ENCODE measurements at regions not wholly inside any gene's neighbourhood (a gene's known extent, or its start where the extent isn't known, plus 50 kb on each side); places are given as distances from the start of the nearest gene placed in this dataset.

DNA sequence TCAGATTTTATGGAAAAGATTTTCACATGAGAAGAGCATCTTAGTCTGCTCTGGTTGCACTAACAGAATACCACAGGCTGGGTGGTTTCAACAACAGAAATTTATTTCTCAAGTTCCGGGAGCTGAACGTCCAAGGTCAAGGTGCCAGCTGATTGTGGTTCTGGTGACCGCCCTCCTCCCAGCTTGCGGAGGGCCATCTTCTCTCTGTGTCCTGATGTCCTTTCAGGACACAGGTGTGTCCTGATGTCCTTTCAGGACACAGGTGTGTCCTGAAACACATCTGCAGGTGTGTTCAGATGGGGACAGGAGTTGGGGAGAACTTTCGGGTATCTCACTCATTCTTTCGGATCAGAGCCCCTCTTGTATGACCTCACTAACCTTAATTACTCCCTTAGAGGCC, 374.9 kb downstream of the SOX11 start:
- Histone ChIP-seq H3K4me3 (ENCODE audit: low read depth, low read length) (no peak overlapping the region), H3K9me3 (ENCODE audit: control insufficient read depth, insufficient read depth, low read depth, low read length) (no peaks in the 10 kb centered on the region), H3K27me3 (ENCODE audit: control insufficient read depth, insufficient read depth, low read length) (no peaks in the 10 kb centered on the region), H3K4me1 (ENCODE audit: control insufficient read depth, insufficient read depth, low read length) (peaks cover 9% of the 10 kb centered on the region), H3K9ac (ENCODE audit: low read length) (no peak overlapping the region), H3K27ac (ENCODE audit: low read depth, low read length) (no peak overlapping the region), H3K36me3 (ENCODE audit: control insufficient read depth, insufficient read depth, low read length) (no peaks in the 10 kb centered on the region)

DNA sequence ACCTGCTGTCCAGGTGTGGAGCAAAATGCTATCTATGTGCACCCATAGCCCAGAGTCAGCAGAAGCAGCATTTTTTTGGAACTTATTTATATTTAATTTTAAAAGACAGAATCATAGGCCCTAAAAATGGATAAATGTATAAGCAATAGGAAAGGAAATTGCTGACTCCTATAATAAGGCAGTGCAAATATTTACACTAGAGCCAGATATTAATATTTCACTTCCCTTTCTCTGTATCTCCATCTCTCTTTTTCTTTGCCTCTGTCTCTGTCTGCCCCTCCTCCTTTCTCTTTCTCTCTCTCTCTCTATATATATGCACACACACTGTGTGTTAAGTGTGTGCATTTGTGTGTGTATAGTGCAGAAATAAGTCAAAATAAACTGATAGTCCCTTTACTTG, 375.6 kb downstream of the SOX11 start:
- H3K9me3 ChIP-seq (ENCODE audit: control insufficient read depth, insufficient read depth, low read depth, low read length), result no peaks in the 10 kb centered on the region
- no peak overlapping the region for H3K9ac ChIP-seq (ENCODE audit: low read length)
- no peaks in the 10 kb centered on the region for H3K36me3 ChIP-seq (ENCODE audit: control insufficient read depth, insufficient read depth, low read length)
- H3K27me3 ChIP-seq (ENCODE audit: control insufficient read depth, insufficient read depth, low read length), result no peaks in the 10 kb centered on the region
- H3K27ac ChIP-seq (ENCODE audit: low read depth, low read length), result no peak overlapping the region
- peaks cover 16% of the 10 kb centered on the region for H3K4me1 ChIP-seq (ENCODE audit: control insufficient read depth, insufficient read depth, low read length)
- H3K4me3 ChIP-seq (ENCODE audit: low read depth, low read length), result no peak overlapping the region

GRCh38 chr2:6068429-6068828, 376.2 kb downstream of the SOX11 start:
- H3K27ac ChIP-seq (ENCODE audit: low read depth, low read length), result no peak overlapping the region
- no peaks in the 10 kb centered on the region for H3K9me3 ChIP-seq (ENCODE audit: control insufficient read depth, insufficient read depth, low read depth, low read length)
- H3K27me3 ChIP-seq (ENCODE audit: control insufficient read depth, insufficient read depth, low read length), result no peaks in the 10 kb centered on the region
- peaks cover 22% of the 10 kb centered on the region for H3K4me1 ChIP-seq (ENCODE audit: control insufficient read depth, insufficient read depth, low read length)
- no peak overlapping the region for H3K4me3 ChIP-seq (ENCODE audit: low read depth, low read length)
- H3K9ac ChIP-seq (ENCODE audit: low read length), result no peak overlapping the region
- H3K36me3 ChIP-seq (ENCODE audit: control insufficient read depth, insufficient read depth, low read length), result no peaks in the 10 kb centered on the region

GRCh38 chr2:6069381-6069780, 377.2 kb downstream of the SOX11 start:
- H3K4me3 ChIP-seq (ENCODE audit: low read depth, low read length), result no peak overlapping the region
- H3K27me3 ChIP-seq (ENCODE audit: control insufficient read depth, insufficient read depth, low read length), result no peaks in the 10 kb centered on the region
- no peak overlapping the region for H3K27ac ChIP-seq (ENCODE audit: low read depth, low read length)
- no peaks in the 10 kb centered on the region for H3K9me3 ChIP-seq (ENCODE audit: control insufficient read depth, insufficient read depth, low read depth, low read length)
- H3K9ac ChIP-seq (ENCODE audit: low read length), result no peak overlapping the region
- no peaks in the 10 kb centered on the region for H3K36me3 ChIP-seq (ENCODE audit: control insufficient read depth, insufficient read depth, low read length)
- H3K4me1 ChIP-seq (ENCODE audit: control insufficient read depth, insufficient read depth, low read length), result peaks cover 31% of the 10 kb centered on the region

DNA sequence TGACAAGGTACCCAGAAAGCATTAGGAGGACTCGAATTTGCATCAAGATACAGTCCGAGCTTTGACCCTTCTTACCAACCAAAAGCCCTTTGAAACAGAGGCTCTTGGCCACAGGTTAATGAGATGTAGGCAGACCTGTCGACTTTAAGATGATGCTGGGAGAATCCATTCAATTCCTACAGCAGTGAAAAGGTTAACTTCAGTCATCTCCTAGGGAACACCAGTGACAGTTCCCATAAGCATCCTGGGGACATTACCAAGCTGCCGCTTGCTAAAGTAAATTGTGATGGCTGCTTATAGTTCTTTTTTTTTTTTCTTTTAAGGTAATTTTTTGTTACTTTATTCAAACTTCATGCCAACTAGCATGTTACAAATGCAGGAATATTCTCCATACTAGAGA, 379.3 kb downstream of the SOX11 start:
- no peaks in the 10 kb centered on the region for H3K9me3 ChIP-seq (ENCODE audit: control insufficient read depth, insufficient read depth, low read depth, low read length)
- H3K36me3 ChIP-seq (ENCODE audit: control insufficient read depth, insufficient read depth, low read length), result no peaks in the 10 kb centered on the region
- no peak overlapping the region for H3K9ac ChIP-seq (ENCODE audit: low read length)
- no peak overlapping the region for H3K27ac ChIP-seq (ENCODE audit: low read depth, low read length)
- H3K27me3 ChIP-seq (ENCODE audit: control insufficient read depth, insufficient read depth, low read length), result no peaks in the 10 kb centered on the region
- peaks cover 32% of the 10 kb centered on the region for H3K4me1 ChIP-seq (ENCODE audit: control insufficient read depth, insufficient read depth, low read length)
- no peak overlapping the region for H3K4me3 ChIP-seq (ENCODE audit: low read depth, low read length)

DNA sequence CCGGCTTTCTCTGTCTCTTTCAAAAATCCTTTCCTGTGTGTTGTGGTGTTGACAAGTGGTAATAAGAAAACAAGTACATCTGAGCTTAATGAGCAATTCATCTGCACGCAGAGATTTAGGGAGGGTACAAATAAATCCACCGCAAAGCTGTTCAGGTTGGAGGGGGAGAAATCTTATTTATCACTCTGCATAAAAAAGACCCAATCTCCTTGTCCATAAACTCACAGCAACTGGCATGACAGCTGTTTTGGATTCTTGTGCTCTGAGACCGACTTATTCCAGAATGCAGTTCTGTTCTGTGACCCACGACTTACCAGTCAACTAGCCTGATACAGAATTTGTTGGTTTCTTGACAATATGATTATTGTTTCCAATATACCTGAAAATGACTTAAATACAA, 380.1 kb downstream of the SOX11 start:
- Histone ChIP-seq H3K4me1 (ENCODE audit: control insufficient read depth, insufficient read depth, low read length) (peaks cover 32% of the 10 kb centered on the region), H3K9ac (ENCODE audit: low read length) (no peak overlapping the region), H3K27me3 (ENCODE audit: control insufficient read depth, insufficient read depth, low read length) (no peaks in the 10 kb centered on the region), H3K36me3 (ENCODE audit: control insufficient read depth, insufficient read depth, low read length) (no peaks in the 10 kb centered on the region), H3K4me3 (ENCODE audit: low read depth, low read length) (no peak overlapping the region), H3K27ac (ENCODE audit: low read depth, low read length) (no peak overlapping the region), H3K9me3 (ENCODE audit: control insufficient read depth, insufficient read depth, low read depth, low read length) (no peaks in the 10 kb centered on the region)

- Histone ChIP-seq H3K27me3 (ENCODE audit: control insufficient read depth, insufficient read depth, low read length) (no peaks in the 10 kb centered on the region), H3K4me3 (ENCODE audit: low read depth, low read length) (no peak overlapping the region), H3K36me3 (ENCODE audit: control insufficient read depth, insufficient read depth, low read length) (no peaks in the 10 kb centered on the region), H3K27ac (ENCODE audit: low read depth, low read length) (no peak overlapping the region), H3K9me3 (ENCODE audit: control insufficient read depth, insufficient read depth, low read depth, low read length) (no peaks in the 10 kb centered on the region), H3K9ac (ENCODE audit: low read length) (no peak overlapping the region), H3K4me1 (ENCODE audit: control insufficient read depth, insufficient read depth, low read length) (peaks cover 32% of the 10 kb centered on the region)
Measured at GRCh38 chr2:6072768-6073167, 380.6 kb downstream of the SOX11 start.

DNA sequence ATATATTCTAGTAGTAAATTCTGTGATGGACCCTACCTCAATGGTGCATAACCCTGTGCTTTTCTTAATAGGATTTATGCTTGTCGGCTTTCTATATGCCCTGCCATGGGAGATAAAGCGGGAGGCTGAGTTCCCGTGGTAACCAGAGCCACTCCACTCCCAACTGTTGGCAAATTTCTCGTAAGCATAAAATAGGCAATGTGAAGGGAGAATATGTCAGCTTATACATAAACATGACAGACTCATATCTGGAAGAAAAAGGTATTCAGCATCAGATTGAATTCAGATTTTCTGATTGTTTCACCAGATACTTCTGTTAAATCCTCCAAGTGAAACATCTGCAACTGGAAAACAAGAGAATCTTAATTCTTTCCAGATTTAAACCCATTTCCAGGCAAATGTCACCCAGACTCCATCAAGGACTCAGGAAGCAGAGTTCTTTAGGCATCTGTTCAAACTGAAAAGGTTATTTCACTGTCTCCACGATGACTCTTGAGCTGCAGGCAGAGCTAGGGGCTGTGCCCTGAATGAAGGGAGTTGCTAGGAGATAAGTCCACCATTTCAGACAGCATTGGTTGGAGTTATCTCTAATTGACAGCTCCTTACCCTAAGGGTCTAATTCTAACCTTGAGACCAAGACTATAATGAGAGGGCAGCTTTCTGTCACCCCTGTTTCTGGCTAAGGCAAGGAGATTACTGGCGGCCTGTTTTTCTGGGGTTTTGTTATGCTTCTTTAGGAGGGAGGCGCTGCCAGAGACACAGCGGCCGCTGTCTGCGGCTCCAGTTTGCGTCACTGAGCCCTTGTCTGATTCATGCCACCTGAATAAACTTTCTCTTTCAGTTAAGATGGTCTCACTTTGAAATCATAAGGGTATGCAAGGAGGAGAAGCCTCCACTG, 381.3 kb downstream of the SOX11 start:
- H3K27me3 ChIP-seq (ENCODE audit: control insufficient read depth, insufficient read depth, low read length), result no peaks in the 10 kb centered on the region
- no peaks in the 10 kb centered on the region for H3K9me3 ChIP-seq (ENCODE audit: control insufficient read depth, insufficient read depth, low read depth, low read length)
- peaks cover 32% of the 10 kb centered on the region for H3K4me1 ChIP-seq (ENCODE audit: control insufficient read depth, insufficient read depth, low read length)
- no peaks in the 10 kb centered on the region for H3K36me3 ChIP-seq (ENCODE audit: control insufficient read depth, insufficient read depth, low read length)
- peak overlapping the region; percentile 22; the same call in 1 of the 2 replicates for H3K4me3 ChIP-seq (ENCODE audit: low read depth, low read length)
- H3K27ac ChIP-seq (ENCODE audit: low read depth, low read length), result no peak overlapping the region
- no peak overlapping the region for H3K9ac ChIP-seq (ENCODE audit: low read length)

GRCh38 chr2:6074089-6074643, 382.0 kb downstream of the SOX11 start:
- Histone ChIP-seq H3K4me1 (ENCODE audit: control insufficient read depth, insufficient read depth, low read length) (peaks cover 29% of the 10 kb centered on the region), H3K9me3 (ENCODE audit: control insufficient read depth, insufficient read depth, low read depth, low read length) (no peaks in the 10 kb centered on the region), H3K27me3 (ENCODE audit: control insufficient read depth, insufficient read depth, low read length) (no peaks in the 10 kb centered on the region), H3K9ac (ENCODE audit: low read length) (no peak overlapping the region), H3K36me3 (ENCODE audit: control insufficient read depth, insufficient read depth, low read length) (no peaks in the 10 kb centered on the region), H3K4me3 (ENCODE audit: low read depth, low read length) (no peak overlapping the region), H3K27ac (ENCODE audit: low read depth, low read length) (no peak overlapping the region)

DNA sequence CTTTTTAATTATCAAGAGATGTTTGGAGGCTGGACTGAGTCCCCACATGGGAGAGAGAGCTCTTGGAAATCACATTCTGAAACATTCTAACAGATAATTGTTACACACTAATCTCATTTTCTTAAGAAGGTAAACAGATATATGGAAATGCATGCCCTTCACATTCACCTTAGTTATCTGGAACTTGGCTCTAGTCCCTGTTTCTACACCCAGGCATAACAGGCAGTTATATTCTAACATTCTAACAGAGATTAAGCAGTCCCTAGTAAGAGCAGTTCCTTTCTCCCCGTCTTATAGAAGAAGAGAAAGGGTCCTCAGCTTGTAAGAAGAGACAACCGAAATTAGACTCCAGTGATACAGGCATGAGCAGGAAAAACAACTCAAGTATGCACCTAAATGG, 385.4 kb downstream of the SOX11 start:
- H3K27me3 ChIP-seq (ENCODE audit: control insufficient read depth, insufficient read depth, low read length), result no peaks in the 10 kb centered on the region
- no peak overlapping the region for H3K27ac ChIP-seq (ENCODE audit: low read depth, low read length)
- no peaks in the 10 kb centered on the region for H3K9me3 ChIP-seq (ENCODE audit: control insufficient read depth, insufficient read depth, low read depth, low read length)
- H3K9ac ChIP-seq (ENCODE audit: low read length), result no peak overlapping the region
- H3K36me3 ChIP-seq (ENCODE audit: control insufficient read depth, insufficient read depth, low read length), result no peaks in the 10 kb centered on the region
- H3K4me3 ChIP-seq (ENCODE audit: low read depth, low read length), result no peak overlapping the region
- peaks cover 23% of the 10 kb centered on the region for H3K4me1 ChIP-seq (ENCODE audit: control insufficient read depth, insufficient read depth, low read length)

GRCh38 chr2:6078414-6078813, 386.2 kb downstream of the SOX11 start:
- H3K9ac ChIP-seq (ENCODE audit: low read length), result no peak overlapping the region
- H3K27me3 ChIP-seq (ENCODE audit: control insufficient read depth, insufficient read depth, low read length), result no peaks in the 10 kb centered on the region
- H3K9me3 ChIP-seq (ENCODE audit: control insufficient read depth, insufficient read depth, low read depth, low read length), result no peaks in the 10 kb centered on the region
- no peaks in the 10 kb centered on the region for H3K36me3 ChIP-seq (ENCODE audit: control insufficient read depth, insufficient read depth, low read length)
- H3K4me3 ChIP-seq (ENCODE audit: low read depth, low read length), result no peak overlapping the region
- no peak overlapping the region for H3K27ac ChIP-seq (ENCODE audit: low read depth, low read length)
- H3K4me1 ChIP-seq (ENCODE audit: control insufficient read depth, insufficient read depth, low read length), result peaks cover 23% of the 10 kb centered on the region
